ENCODE measurements at regions not wholly inside any gene's neighbourhood (a gene's known extent, or its start where the extent isn't known, plus 50 kb on each side); places are given as distances from the start of the nearest gene placed in this dataset.

DNA sequence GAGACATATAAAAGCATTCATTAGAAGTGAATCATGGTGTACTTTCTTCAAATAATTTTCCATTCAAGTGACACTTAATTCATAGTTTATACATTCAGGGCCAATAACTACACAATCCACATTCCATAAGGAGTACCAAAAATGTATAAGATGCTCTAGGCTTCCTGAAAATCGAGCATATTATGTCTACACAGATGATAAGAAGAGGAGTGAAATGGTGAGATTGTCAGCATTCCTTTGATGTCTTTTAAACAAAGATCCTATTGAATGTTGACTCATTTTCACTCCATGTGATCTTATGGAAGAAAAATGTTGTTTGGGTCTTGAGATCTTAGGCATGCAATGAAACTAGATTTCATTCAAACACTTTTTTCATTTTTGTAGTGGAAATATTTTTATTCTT lies 843.2 kb downstream of the KCNA4 start:
- Mint-ChIP-seq H3K36me3 (ENCODE audit: low read depth) (no peaks in the 10 kb centered on the region), H3K9me3 (no peaks in the 10 kb centered on the region), H3K4me3 (no peak overlapping the region), H3K4me1 (ENCODE audit: low read depth) (no peaks in the 10 kb centered on the region), H3K27me3 (no peaks in the 10 kb centered on the region), H3K27ac (no peak overlapping the region)
- Histone ChIP-seq H3K27ac (ENCODE audit: low read depth in 1 of 2, low read length in 2 of 2) (no peak overlapping the region), H3K27me3 (ENCODE audit: control insufficient read depth in 1 of 2, insufficient read depth in 2 of 2, low read length in 2 of 2) (no peaks in the 10 kb centered on the region), H3K4me3 (ENCODE audit: low read length) (no peak overlapping the region), H3K36me3 (ENCODE audit: insufficient read depth, low read length) (no peaks in the 10 kb centered on the region), H3K9me3 (ENCODE audit: control insufficient read depth in 1 of 2, insufficient read depth in 1 of 2, low read length in 2 of 2) (no peaks in the 10 kb centered on the region), H3K4me1 (ENCODE audit: insufficient read depth, low read length) (no peaks in the 10 kb centered on the region)
- TF ChIP-seq, protein P1, sequence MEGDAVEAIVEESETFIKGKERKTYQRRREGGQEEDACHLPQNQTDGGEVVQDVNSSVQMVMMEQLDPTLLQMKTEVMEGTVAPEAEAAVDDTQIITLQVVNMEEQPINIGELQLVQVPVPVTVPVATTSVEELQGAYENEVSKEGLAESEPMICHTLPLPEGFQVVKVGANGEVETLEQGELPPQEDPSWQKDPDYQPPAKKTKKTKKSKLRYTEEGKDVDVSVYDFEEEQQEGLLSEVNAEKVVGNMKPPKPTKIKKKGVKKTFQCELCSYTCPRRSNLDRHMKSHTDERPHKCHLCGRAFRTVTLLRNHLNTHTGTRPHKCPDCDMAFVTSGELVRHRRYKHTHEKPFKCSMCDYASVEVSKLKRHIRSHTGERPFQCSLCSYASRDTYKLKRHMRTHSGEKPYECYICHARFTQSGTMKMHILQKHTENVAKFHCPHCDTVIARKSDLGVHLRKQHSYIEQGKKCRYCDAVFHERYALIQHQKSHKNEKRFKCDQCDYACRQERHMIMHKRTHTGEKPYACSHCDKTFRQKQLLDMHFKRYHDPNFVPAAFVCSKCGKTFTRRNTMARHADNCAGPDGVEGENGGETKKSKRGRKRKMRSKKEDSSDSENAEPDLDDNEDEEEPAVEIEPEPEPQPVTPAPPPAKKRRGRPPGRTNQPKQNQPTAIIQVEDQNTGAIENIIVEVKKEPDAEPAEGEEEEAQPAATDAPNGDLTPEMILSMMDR (IDR thresholded peaks at IDR 0.05), result no peak
- DNase-seq, result no peak
- no peak for ATAC-seq (ENCODE audit: poor library complexity)
- POLR2A ChIA-PET, result no interaction called here
- intact Hi-C loops (cut with DNase I, micrococcal nuclease), result no loop called here
- CTCF ChIA-PET, result no interaction called here

DNA sequence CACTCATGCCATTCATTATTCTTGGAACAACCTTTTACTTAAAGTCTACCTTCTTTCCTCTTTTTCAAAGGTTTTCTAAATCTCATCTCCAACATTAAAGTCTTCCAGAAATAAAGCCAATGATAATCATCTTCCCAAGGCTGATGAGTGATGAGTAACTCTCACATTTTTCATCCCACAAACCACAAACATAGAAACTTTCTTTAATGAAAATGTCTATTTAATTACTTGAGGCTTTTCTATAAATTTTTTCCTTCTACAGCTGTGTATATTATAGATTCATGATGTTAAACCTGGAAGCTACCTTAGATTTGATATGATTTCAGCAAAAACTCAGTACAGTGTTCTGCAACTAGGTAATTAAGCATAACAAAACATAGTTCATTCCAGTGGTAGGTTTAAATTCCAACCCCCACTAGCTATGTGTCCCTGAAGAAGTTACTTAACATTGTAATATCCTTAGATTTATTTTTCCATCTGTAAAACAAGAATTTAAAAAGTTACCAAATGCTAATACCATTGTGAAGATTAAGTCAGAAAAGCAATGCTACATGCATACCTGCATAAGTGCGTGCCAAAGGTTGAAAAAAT lies 845.4 kb downstream of the KCNA4 start:
- intact Hi-C loops (cut with DNase I, micrococcal nuclease), result no loop called here
- ChIA-PET POLR2A (no interaction called here), CTCF (no interaction called here)
- ATAC-seq (ENCODE audit: poor library complexity) (no peak), DNase-seq (no peak)
- Mint-ChIP-seq H3K9me3 (no peaks in the 10 kb centered on the region), H3K27me3 (no peaks in the 10 kb centered on the region), H3K4me1 (ENCODE audit: low read depth) (no peaks in the 10 kb centered on the region), H3K4me3 (no peak overlapping the region), H3K27ac (no peak overlapping the region), H3K36me3 (ENCODE audit: low read depth) (no peaks in the 10 kb centered on the region)
- H3K36me3 ChIP-seq (ENCODE audit: insufficient read depth, low read length), result no peaks in the 10 kb centered on the region
- H3K9me3 ChIP-seq (ENCODE audit: control insufficient read depth in 1 of 2, insufficient read depth in 1 of 2, low read length in 2 of 2), result no peaks in the 10 kb centered on the region
- no peaks in the 10 kb centered on the region for H3K27me3 ChIP-seq (ENCODE audit: control insufficient read depth in 1 of 2, insufficient read depth in 2 of 2, low read length in 2 of 2)
- TF ChIP-seq, protein P1 (IDR thresholded peaks at IDR 0.05), result no peak
- H3K4me3 ChIP-seq (ENCODE audit: low read length), result no peak overlapping the region
- no peak overlapping the region for H3K27ac ChIP-seq (ENCODE audit: low read depth in 1 of 2, low read length in 2 of 2)
- no peaks in the 10 kb centered on the region for H3K4me1 ChIP-seq (ENCODE audit: insufficient read depth, low read length)

DNA sequence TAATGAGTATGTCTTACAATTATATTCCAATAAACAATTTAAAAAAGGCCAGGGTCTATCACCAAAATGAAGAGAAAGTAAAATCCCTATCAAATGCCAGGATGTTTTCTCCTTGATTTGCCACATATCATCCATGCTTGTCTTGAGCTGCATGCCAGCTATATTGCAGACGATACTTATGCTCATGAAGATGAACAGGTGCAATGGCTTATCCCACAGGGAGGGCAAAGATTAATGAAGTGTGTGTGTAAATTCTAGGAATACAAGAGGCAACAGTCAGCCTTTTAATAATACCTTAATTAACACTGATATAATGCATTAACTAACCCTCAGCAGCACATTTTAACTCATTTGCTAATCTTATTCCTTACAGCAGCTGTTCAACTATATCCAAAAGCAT lies 850.5 kb downstream of the KCNA4 start:
- Mint-ChIP-seq H3K36me3 (ENCODE audit: low read depth) (no peaks in the 10 kb centered on the region), H3K27ac (no peak overlapping the region), H3K4me1 (ENCODE audit: low read depth) (no peaks in the 10 kb centered on the region), H3K27me3 (no peaks in the 10 kb centered on the region), H3K4me3 (no peak overlapping the region), H3K9me3 (peaks cover 3% of the 10 kb centered on the region)
- intact Hi-C loops (cut with DNase I, micrococcal nuclease), result no loop called here
- Histone ChIP-seq H3K4me1 (ENCODE audit: insufficient read depth, low read length) (no peaks in the 10 kb centered on the region), H3K4me3 (ENCODE audit: low read length) (no peak overlapping the region), H3K9me3 (ENCODE audit: control insufficient read depth in 1 of 2, insufficient read depth in 1 of 2, low read length in 2 of 2) (no peaks in the 10 kb centered on the region), H3K36me3 (ENCODE audit: insufficient read depth, low read length) (no peaks in the 10 kb centered on the region), H3K27ac (ENCODE audit: low read depth in 1 of 2, low read length in 2 of 2) (no peak overlapping the region), H3K27me3 (ENCODE audit: control insufficient read depth in 1 of 2, insufficient read depth in 2 of 2, low read length in 2 of 2) (no peaks in the 10 kb centered on the region)
- ATAC-seq (ENCODE audit: poor library complexity), result no peak
- TF ChIP-seq, protein P1 (IDR thresholded peaks at IDR 0.05), result no peak
- ChIA-PET POLR2A (no interaction called here), CTCF (no interaction called here)
- no peak for DNase-seq

Data from CD4-positive, alpha-beta T cell (primary cell).